GM18520 (cell line): ENCODE measurements at regions not wholly inside any gene's neighbourhood (a gene's known extent, or its start where the extent isn't known, plus 50 kb on each side); places are given as distances from the start of the nearest gene placed in this dataset.

Source experiments
- ATAC-seq: cut with Tn5 transposase; IDR thresholded peaks from one replicate; pipeline ENCODE4 v1.9.1; 2021; ENCODE audit not compliant: unreplicated experiment

GRCh38 chr5:161042443-161042842 lies 190.4 kb upstream of the ATP10B start:
- no peak for ATAC-seq

DNA sequence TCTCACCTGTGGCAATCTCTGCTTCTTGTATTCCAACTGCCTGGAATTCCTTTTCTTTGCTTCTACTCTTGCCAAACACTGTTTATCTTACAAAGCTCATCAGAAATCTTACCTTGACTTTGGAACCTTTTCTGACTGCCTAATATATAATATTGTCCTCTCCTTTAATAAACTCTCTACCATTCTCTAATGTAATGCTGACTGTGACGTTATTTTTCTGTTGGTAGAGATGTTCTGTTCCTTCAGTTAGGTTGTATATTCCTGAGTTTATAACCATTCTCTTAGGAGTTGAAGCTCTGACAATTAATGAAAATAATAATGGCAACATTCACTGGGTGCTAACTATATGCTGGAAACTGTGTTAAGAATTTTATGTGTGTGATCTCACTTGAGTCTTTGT lies 188.8 kb upstream of the ATP10B start:
- no peak for ATAC-seq

GRCh38 chr5:161036296-161036695 lies 184.3 kb upstream of the ATP10B start:
- ATAC-seq: no peak

DNA sequence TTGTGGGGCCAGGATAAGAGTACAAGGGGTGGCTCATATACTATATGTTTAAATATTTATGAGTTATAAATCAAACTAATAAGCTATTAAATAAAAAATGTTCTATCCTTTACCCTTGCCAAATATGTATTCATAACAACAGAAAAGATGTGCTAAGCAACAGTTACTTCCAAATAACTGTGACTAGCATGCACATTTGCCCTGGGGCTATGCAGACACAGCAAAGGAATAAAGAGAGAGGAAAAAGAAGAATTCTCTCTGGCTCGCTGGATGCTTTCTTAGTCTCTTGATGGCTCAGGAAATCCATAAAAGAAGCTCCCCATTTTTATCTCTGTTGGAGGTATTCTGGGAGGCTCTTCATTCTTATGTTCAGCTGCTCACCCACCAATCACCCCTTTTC lies 182.4 kb upstream of the ATP10B start:
- no peak for ATAC-seq

DNA sequence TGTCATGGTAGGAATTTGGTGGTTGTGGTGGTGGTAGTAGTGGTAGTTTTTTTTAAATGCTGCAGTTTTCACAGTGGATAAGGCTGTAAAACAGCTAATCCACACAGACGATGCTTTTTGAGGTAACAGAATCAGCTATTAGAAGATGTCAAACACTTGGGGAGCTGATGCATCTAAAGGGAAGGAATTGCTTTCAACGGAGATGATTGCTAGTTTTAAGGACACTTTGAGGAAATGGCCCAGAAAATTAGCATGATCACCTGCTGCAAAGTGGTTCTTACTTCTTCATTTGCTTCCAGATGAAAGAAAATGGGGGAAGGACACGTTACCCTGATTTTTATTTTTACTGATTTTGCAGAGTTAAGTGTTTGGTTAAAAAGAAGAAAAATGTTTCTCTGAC lies 178.2 kb upstream of the ATP10B start:
- no peak for ATAC-seq

DNA sequence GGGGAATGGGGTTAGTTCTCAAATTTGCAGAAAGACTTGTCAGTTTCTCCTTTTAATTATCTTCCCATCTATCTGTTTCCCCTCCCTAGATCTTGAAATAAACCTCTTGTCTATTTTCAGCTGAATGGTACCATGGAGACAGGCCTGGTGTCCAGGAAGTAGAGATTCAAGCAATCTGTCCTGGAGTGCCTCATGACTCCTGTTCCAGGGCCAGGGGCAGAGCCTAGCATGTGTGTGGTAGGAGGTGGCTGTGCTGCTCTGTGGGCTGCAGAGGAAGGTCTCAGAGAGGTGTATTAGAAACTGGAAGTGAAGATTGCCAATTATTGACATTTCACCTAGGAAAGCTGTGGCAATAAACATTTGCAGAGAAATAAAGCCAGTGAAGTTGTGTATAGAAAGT lies 175.8 kb upstream of the ATP10B start:
- no peak for ATAC-seq

GRCh38 chr5:161023551-161023950 lies 171.5 kb upstream of the ATP10B start:
- ATAC-seq: no peak

- ATAC-seq: peak; percentile 32
Measured at GRCh38 chr5:161022151-161022550, 170.1 kb upstream of the ATP10B start.

- no peak for ATAC-seq
Measured at GRCh38 chr5:161009817-161010216, 157.8 kb upstream of the ATP10B start.

- ATAC-seq: no peak
Measured at GRCh38 chr5:161009194-161009593, 157.2 kb upstream of the ATP10B start.

DNA sequence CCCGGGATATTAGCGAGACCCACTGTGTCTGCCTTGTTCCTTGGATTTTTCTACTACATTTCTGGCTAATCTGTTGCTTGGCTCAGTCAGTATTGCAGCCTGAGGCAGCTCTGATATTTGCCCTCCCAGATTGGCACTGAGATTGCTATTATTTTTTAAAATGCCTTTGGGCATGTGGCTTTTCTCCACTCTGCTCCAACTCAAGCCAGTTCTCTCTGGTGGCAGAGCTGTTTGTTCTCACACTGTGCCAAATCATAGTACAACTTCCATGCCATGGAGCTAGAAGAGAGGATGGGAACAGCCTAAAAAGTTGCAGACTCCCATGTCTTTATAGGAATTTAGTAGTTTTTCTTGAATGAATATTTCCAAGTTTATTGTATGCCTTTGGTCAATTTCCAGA lies 155.9 kb upstream of the ATP10B start:
- no peak for ATAC-seq

GRCh38 chr5:161002571-161003074 lies 150.6 kb upstream of the ATP10B start:
- no peak for ATAC-seq

DNA sequence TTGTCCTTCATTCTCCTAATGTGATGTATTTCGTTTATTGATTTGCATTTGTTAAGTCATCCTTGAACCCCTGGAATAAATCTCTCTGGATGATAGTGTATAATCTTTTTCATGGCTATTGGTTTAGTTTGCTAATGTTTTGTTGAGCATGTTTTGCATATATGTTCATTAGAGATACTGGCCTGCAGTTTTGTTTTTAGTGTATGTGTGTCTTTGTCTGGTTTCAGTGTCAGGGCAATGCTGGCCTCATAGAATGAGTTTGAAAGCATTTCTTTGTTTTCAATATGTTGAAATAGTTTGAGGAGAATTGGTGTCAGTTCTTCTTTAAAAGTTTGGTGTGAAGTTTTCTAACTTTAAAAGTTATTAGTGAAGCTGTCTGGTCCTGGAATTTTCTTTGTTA lies 149.6 kb upstream of the ATP10B start:
- ATAC-seq: peak; percentile 87

GRCh38 chr5:161001142-161001541 lies 149.1 kb upstream of the ATP10B start:
- peak; percentile 36 for ATAC-seq

DNA sequence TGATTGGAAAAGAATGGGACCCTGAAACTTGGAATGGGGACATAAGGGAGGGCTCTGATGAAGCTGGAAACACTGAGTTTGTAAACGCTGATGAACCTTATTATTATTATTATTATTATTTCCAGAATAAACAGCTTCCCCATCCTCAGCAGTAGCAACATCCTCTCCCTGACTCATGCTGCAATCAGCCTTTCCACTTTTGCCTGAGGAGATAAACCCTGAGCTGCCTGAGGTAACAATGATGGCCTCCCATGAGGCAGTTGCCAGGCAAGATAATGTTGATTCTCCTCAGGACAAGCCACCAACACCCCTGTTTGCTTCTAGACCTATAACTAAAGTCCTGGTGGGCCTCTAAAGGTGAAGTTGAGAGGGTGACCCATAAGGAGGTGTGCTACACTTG lies 139.2 kb upstream of the ATP10B start:
- ATAC-seq: no peak

DNA sequence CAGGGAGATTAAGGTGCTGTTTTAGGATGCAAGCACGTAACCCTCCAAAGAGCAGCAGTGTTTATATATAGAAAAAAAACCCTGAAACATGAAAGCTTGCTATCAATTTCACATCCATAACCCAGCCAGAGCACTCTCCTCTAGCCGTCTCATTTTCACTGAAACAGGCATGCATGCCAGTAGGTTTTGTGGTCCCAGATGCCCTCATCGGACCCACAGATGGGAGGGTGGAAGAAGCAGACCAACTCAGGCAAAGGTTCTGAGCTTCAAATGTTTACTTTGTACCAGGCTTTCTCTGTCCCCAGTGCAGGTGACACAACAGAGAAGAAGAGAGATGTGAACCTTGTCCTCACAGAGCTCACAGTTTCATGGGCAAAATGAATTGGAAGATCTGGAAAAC lies 127.4 kb upstream of the ATP10B start:
- no peak for ATAC-seq

- ATAC-seq: no peak
Measured at GRCh38 chr5:160978944-160979343, 126.9 kb upstream of the ATP10B start.

- ATAC-seq: no peak
Measured at GRCh38 chr5:160976181-160976580, 124.2 kb upstream of the ATP10B start.

- no peak for ATAC-seq
Measured at GRCh38 chr5:160970605-160971191, 118.7 kb upstream of the ATP10B start.

- no peak for ATAC-seq
Measured at GRCh38 chr5:160969645-160970044, 117.6 kb upstream of the ATP10B start.

- ATAC-seq: no peak
Measured at GRCh38 chr5:160968480-160968879, 116.5 kb upstream of the ATP10B start.

DNA sequence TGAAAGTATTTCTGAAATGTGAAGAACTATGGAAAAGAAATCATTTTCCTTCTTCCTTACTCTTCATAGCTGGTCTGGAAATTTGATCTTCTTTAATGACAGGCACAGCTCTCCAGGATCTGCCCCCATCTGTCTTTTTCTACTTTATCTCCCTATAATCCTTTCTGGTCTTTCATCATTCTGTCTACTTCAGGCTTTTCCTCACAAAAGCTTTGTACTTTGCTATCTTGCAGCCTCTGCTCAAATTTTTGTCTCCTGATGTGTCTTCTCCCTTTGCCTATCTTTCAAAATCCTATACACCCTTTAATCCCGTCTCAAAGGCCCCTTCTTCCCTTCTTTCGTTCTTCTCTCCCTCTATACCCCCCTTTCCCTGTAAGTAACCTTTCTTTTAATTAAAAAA lies 114.9 kb upstream of the ATP10B start:
- ATAC-seq: no peak

GRCh38 chr5:160961761-160962160 lies 109.8 kb upstream of the ATP10B start:
- no peak for ATAC-seq
